Prostate gland (tissue), 2 donors: ENCODE measurements at regions not wholly inside any gene's neighbourhood (a gene's known extent, or its start where the extent isn't known, plus 50 kb on each side); places are given as distances from the start of the nearest gene placed in this dataset.

Experiments used
- DNase-seq: peaks from one replicate; pipeline ENCODE4 v3.0.0-alpha.2; 2019; ENCODE audit warnings: low spot score
- H3K27ac ChIP-seq, 2 donors: fragments of 200-600 bp; sonication (generic); 2 replicates each; pipeline ENCODE4 v1.5.1; 2017 to 2019
- H3K27me3 ChIP-seq: fragments of 200-600 bp; sonication (generic); replicated peaks from 2 replicates; pipeline ENCODE4 v1.5.1; 2019; ENCODE audit not compliant: insufficient read depth
- H3K36me3 ChIP-seq, 2 donors: fragments of 200-600 bp; sonication (generic); 1 replicate in 1 of 2; 2 replicates in 1 of 2; pipeline versions ENCODE4 v1.5.1 to v1.8.1; 2017 to 2019
- H3K4me1 ChIP-seq: fragments of 200-600 bp; sonication (generic); replicated peaks from 2 replicates; pipeline ENCODE4 v1.5.1; 2019
- H3K4me3 ChIP-seq, 2 donors: fragments of 200-600 bp; sonication (generic); 2 replicates each; pipeline ENCODE4 v1.5.1; 2017 to 2019
- H3K9me3 ChIP-seq: fragments of 200-600 bp; sonication (generic); 2 replicates; pipeline ENCODE4 v1.5.1; 2017
- POLR2A ChIP-seq: fragments of 450-650 bp; IDR thresholded peaks from one replicate; pipeline ENCODE4 v1.6.1; 2016; ENCODE audit warnings: antibody characterized with exemption, mild to moderate bottlenecking
- POLR2AphosphoS5 ChIP-seq: sonication (generic); formaldehyde crosslinking; IDR thresholded peaks from one replicate; pipeline ENCODE4 v1.6.1; 2017; ENCODE audit warnings: antibody characterized with exemption
- WGBS: methylation state at CpG from one replicate; pipeline ENCODE4 v1.1.5; 2018; 5-methylcytosine and 5-hydroxymethylcytosine counted together
- intact Hi-C: fragments of 100-400 bp; cut with DNase I; formaldehyde crosslinking; loops from one replicate; pipeline ENCODE4 v1.14.2; 2022
- TF ChIP-seq, protein P1 (sequence below), 4 experiments: fragments of 200-600 bp in 2 of 4; fragments of 450-650 bp in 2 of 4; sonication (generic) in 2 of 4; IDR thresholded peaks; 1 replicate in 3 of 4; 2 replicates in 1 of 4; pipeline ENCODE4 v1.5.1; 2016 to 2019; ENCODE audit warnings: antibody characterized with exemption in 4 of 4, mild to moderate bottlenecking in 2 of 4, moderate library complexity in 2 of 4

DNA sequence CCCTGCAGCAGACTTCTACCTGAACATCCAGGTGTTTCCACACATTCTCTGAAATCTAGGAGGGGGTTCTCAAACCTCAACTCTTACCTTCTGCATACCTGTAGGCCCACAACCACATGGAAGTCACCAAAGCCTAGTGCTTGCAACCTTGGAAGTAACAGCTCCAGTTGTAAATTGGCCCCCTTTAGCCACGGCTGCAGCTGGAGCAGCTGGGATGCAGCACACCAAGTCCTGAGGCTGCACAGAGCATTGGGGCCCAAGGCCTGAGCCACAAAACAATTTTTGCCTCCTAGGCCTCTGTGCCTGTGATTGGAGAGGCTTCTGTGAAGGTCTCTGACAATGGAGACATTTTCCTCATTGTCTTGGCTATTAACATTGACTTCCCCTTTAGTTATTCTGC lies 772.4 kb upstream of the INTU start:
- intact Hi-C loops, result no loop called here
- Histone ChIP-seq H3K27ac (no peak overlapping the region), H3K36me3 (no peaks in the 10 kb centered on the region), H3K4me3 (no peak overlapping the region), H3K4me1 (no peaks in the 10 kb centered on the region), H3K9me3 (no peaks in the 10 kb centered on the region), H3K27me3 (no peaks in the 10 kb centered on the region)
- DNase-seq, result no peak
- 100% methylated on average over 1 of the region's 1 CpG for WGBS
- TF ChIP-seq POLR2AphosphoS5 (no peak), POLR2A (no peak)
- TF ChIP-seq, protein P1, sequence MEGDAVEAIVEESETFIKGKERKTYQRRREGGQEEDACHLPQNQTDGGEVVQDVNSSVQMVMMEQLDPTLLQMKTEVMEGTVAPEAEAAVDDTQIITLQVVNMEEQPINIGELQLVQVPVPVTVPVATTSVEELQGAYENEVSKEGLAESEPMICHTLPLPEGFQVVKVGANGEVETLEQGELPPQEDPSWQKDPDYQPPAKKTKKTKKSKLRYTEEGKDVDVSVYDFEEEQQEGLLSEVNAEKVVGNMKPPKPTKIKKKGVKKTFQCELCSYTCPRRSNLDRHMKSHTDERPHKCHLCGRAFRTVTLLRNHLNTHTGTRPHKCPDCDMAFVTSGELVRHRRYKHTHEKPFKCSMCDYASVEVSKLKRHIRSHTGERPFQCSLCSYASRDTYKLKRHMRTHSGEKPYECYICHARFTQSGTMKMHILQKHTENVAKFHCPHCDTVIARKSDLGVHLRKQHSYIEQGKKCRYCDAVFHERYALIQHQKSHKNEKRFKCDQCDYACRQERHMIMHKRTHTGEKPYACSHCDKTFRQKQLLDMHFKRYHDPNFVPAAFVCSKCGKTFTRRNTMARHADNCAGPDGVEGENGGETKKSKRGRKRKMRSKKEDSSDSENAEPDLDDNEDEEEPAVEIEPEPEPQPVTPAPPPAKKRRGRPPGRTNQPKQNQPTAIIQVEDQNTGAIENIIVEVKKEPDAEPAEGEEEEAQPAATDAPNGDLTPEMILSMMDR (IDR thresholded peaks at IDR 0.05), result no peak

DNA sequence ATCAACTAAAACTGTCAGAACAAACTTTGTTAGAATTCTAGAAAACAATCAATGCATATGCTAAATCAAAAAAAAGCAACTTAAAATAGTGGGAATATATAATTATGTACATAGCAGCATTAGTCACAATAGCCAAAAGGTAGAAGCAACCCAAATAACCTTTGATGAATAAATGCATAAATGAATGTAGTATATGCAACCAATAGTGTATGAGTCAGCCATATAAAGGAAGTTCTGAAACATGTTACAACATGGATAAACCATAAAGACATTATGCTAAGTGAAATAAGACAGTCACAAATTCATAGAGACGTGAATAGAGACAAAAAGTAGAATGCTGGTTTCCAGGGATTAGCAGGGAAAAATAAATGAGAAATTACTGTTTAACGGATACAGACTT lies 762.8 kb upstream of the INTU start:
- Histone ChIP-seq H3K4me3 (no peak overlapping the region), H3K36me3 (no peaks in the 10 kb centered on the region), H3K27me3 (no peaks in the 10 kb centered on the region), H3K4me1 (no peaks in the 10 kb centered on the region), H3K9me3 (no peaks in the 10 kb centered on the region), H3K27ac (no peak overlapping the region)
- 83% methylated on average over 2 of the region's 2 CpGs for WGBS
- DNase-seq, result no peak
- intact Hi-C loops, result no loop called here
- TF ChIP-seq POLR2A, result no peak
- TF ChIP-seq POLR2AphosphoS5, result no peak
- TF ChIP-seq, protein P1 (IDR thresholded peaks at IDR 0.05), result no peak

DNA sequence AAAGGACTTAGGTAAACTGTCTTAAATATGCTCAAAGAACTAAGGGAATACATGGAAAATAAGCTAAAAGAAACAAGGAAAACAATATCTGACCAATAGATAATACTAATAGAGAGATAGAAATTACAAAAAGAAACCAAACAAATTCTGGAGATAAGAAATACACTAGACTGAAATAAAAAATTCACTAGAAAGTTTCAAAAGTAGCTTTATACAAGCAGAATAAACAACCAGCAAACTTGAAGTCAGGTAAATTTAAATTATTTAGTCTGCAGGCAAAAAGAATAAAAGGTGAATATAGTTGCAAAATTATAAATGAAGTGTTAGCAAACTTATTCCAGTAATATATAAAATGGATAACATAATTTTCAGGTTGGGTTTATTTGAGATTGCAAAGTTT lies 760.9 kb upstream of the INTU start:
- H3K27ac ChIP-seq, result no peak overlapping the region

DNA sequence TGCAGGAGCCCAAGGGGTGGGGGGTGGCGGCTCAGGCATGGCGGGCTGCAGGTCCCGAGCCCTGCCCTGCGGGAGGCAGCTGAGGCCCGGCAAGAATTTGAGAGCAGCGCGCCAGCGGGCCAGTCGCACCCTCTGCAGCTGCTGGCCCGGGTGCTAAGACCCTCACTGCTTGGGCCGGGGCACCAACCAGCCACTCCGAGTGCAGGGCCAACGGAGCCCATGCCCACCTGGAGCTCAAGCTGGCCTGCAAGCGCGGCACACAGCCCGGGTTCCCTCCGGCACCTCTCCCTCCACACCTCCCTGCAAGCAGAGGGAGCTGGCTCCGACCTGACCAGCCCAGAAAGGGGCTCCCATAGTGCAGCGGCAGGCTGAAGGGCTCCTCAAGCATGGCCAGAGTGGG lies 758.2 kb upstream of the INTU start:
- no peak overlapping the region for H3K4me3 ChIP-seq
- 100% methylated on average over 8 of the region's 19 CpGs for WGBS
- intact Hi-C loops, result no loop called here
- H3K36me3 ChIP-seq, result no peaks in the 10 kb centered on the region
- H3K27ac ChIP-seq, result no peak overlapping the region
- no peak for TF ChIP-seq POLR2A
- no peak for TF ChIP-seq POLR2AphosphoS5
- TF ChIP-seq, protein P1 (IDR thresholded peaks at IDR 0.05), result no peak
- H3K9me3 ChIP-seq, result no peaks in the 10 kb centered on the region
- no peaks in the 10 kb centered on the region for H3K4me1 ChIP-seq
- DNase-seq, result no peak
- H3K27me3 ChIP-seq, result no peaks in the 10 kb centered on the region

More for the DNA sequence above, 760.9 kb upstream of the INTU start:
- DNase-seq, result no peak
- H3K4me1 ChIP-seq, result no peaks in the 10 kb centered on the region
- no peak for TF ChIP-seq POLR2A
- TF ChIP-seq, protein P1 (IDR thresholded peaks at IDR 0.05), result no peak
- TF ChIP-seq POLR2AphosphoS5, result no peak
- H3K36me3 ChIP-seq, result no peaks in the 10 kb centered on the region
- intact Hi-C loops, result no loop called here
- no peak overlapping the region for H3K4me3 ChIP-seq
- no peaks in the 10 kb centered on the region for H3K9me3 ChIP-seq
- no peaks in the 10 kb centered on the region for H3K27me3 ChIP-seq

DNA sequence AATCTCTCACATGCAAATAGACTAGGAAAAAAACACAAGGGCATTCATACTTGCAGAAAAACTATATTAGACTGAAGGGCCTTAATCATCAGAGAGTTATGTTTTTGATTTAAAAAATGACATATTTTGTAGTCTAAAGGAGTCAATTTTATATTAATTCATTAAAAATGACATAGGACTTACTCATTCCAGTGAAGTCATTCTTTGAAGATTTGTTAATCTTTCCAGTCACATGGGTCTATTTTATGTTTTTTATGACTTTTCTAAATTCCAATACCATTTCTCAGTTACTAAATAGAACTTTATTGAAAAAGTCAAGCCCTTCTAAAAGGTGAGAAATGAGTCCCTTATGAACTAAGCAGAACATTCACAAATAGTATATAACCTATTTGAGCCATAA lies 743.8 kb upstream of the INTU start:
- Histone ChIP-seq H3K4me1 (no peaks in the 10 kb centered on the region), H3K27me3 (no peaks in the 10 kb centered on the region), H3K36me3 (no peaks in the 10 kb centered on the region), H3K27ac (no peak overlapping the region), H3K9me3 (no peaks in the 10 kb centered on the region), H3K4me3 (no peak overlapping the region)
- no peak for TF ChIP-seq POLR2AphosphoS5
- TF ChIP-seq POLR2A, result no peak
- TF ChIP-seq, protein P1 (IDR thresholded peaks at IDR 0.05), result no peak
- no peak for DNase-seq
- intact Hi-C loops, result no loop called here
